Endodermal cell (in vitro differentiated cells): ENCODE measurements at regions not wholly inside any gene's neighbourhood (a gene's known extent, or its start where the extent isn't known, plus 50 kb on each side); places are given as distances from the start of the nearest gene placed in this dataset.
A peak's percentile ranks its signal among the peaks of the same experiment; 100 is the strongest.

Source experiments
- DNase-seq: peaks from one replicate; pipeline ENCODE4 v3.0.0-alpha.2; 2017
- H3K27ac ChIP-seq: 2 replicates; pipeline ENCODE4 v1.5.1; 2013; ENCODE audit warnings: mild to moderate bottlenecking, low read depth, low read length, moderate library complexity
- H3K27me3 ChIP-seq: 2 replicates; pipeline ENCODE4 v1.6.1; 2013; ENCODE audit warnings: mild to moderate bottlenecking, low read length, moderate library complexity; ENCODE audit not compliant: insufficient read depth, control insufficient read depth, poor library complexity, severe bottlenecking
- H3K36me3 ChIP-seq: 2 replicates; pipeline ENCODE4 v1.7.0; 2013; ENCODE audit warnings: mild to moderate bottlenecking, low read length, moderate library complexity; ENCODE audit not compliant: control insufficient read depth, insufficient read depth
- H3K4me1 ChIP-seq: one replicate; pipeline ENCODE4 v1.7.0; 2013; ENCODE audit warnings: low read length; ENCODE audit not compliant: control insufficient read depth, insufficient read depth
- H3K4me3 ChIP-seq: 2 replicates; pipeline ENCODE4 v1.5.1; 2013; ENCODE audit warnings: mild to moderate bottlenecking, low read length, moderate library complexity
- H3K9ac ChIP-seq: 2 replicates; pipeline ENCODE4 v1.6.1; 2013; ENCODE audit warnings: mild to moderate bottlenecking, low read length, moderate library complexity; ENCODE audit not compliant: poor library complexity, severe bottlenecking; ENCODE audit errors: extremely low read depth
- H3K9me3 ChIP-seq: 2 replicates; pipeline ENCODE4 v1.6.1; 2013; ENCODE audit warnings: mild to moderate bottlenecking, low read length, moderate library complexity; ENCODE audit not compliant: control insufficient read depth
- H3K27ac Mint-ChIP-seq: 2 replicates; pipeline ENCODE4 v1.8.0; 2020; ENCODE audit warnings: mixed read lengths
- H3K27me3 Mint-ChIP-seq: 2 replicates; pipeline ENCODE4 v1.8.0; 2021; ENCODE audit warnings: mild to moderate bottlenecking, mixed read lengths; ENCODE audit not compliant: insufficient read depth
- H3K36me3 Mint-ChIP-seq: 2 replicates; pipeline ENCODE4 v1.8.0; 2020; ENCODE audit warnings: low read depth, mixed read lengths
- H3K4me1 Mint-ChIP-seq: 2 replicates; pipeline ENCODE4 v1.8.0; 2020; ENCODE audit warnings: mixed read lengths
- H3K4me3 Mint-ChIP-seq: 2 replicates; pipeline ENCODE4 v1.8.0; 2020; ENCODE audit warnings: mild to moderate bottlenecking, moderate library complexity, mixed read lengths
- H3K9me3 Mint-ChIP-seq: 2 replicates; pipeline ENCODE4 v1.8.0; 2020; ENCODE audit warnings: mild to moderate bottlenecking, mixed read lengths
- CTCF ChIP-seq: fragments of 200-600 bp; sonication (generic); conservative IDR thresholded peaks from 2 replicates; pipeline ENCODE4 v1.5.0; 2021; ENCODE audit warnings: antibody characterized with exemption, mild to moderate bottlenecking
- WGBS, 2 experiments: methylation state at CpG; one replicate each; pipeline versions ENCODE4 v1.1.5 to v1.1.7; 2013; ENCODE audit warnings: missing lambda C conversion rate in 2 of 2, mixed read lengths in 1 of 2; ENCODE audit not compliant: insufficient coverage in 1 of 2, insufficient read length in 1 of 2; 5-methylcytosine and 5-hydroxymethylcytosine counted together

GRCh38 chr6:28656715-28657114 is 131.0 kb downstream of the GPX5 start:
- no peaks in the 10 kb centered on the region for H3K36me3 ChIP-seq
- peaks cover 21% of the 10 kb centered on the region for H3K27me3 Mint-ChIP-seq
- H3K36me3 Mint-ChIP-seq: no peaks in the 10 kb centered on the region
- peak overlapping the region; percentile 72 for H3K4me3 Mint-ChIP-seq
- no peaks in the 10 kb centered on the region for H3K9me3 Mint-ChIP-seq
- no peaks in the 10 kb centered on the region for H3K9me3 ChIP-seq
- no peak for TF ChIP-seq CTCF
- H3K4me1 ChIP-seq: no peaks in the 10 kb centered on the region
- no peak overlapping the region for H3K4me3 ChIP-seq
- H3K27me3 ChIP-seq: no peaks in the 10 kb centered on the region
- H3K9ac ChIP-seq: no peak overlapping the region
- H3K27ac ChIP-seq: no peak overlapping the region
- no peak overlapping the region for H3K27ac Mint-ChIP-seq
- peaks cover 22% of the 10 kb centered on the region for H3K4me1 Mint-ChIP-seq
- WGBS, 2 experiments: 47 to 85% methylated on average over 2 to 3 of the region's 3 CpGs
- DNase-seq: no peak

- peak overlapping the region; percentile 72 for H3K4me3 Mint-ChIP-seq
- H3K9me3 Mint-ChIP-seq: no peaks in the 10 kb centered on the region
- Histone ChIP-seq H3K36me3 (no peaks in the 10 kb centered on the region), H3K27ac (no peak overlapping the region), H3K9me3 (no peaks in the 10 kb centered on the region), H3K4me3 (peak overlapping the region; percentile 93), H3K27me3 (no peaks in the 10 kb centered on the region), H3K4me1 (no peaks in the 10 kb centered on the region), H3K9ac (no peak overlapping the region)
- no peak for TF ChIP-seq CTCF
- H3K4me1 Mint-ChIP-seq: peaks cover 22% of the 10 kb centered on the region
- 70 to 78% methylated on average over 4 to 10 of the region's 10 CpGs for WGBS, 2 experiments
- no peaks in the 10 kb centered on the region for H3K36me3 Mint-ChIP-seq
- H3K27me3 Mint-ChIP-seq: peaks cover 17% of the 10 kb centered on the region
- no peak for DNase-seq
- H3K27ac Mint-ChIP-seq: peak overlapping the region; percentile 16
Measured at GRCh38 chr6:28657381-28657768, 131.7 kb downstream of the GPX5 start.

GRCh38 chr6:28657769-28658465 is 132.2 kb downstream of the GPX5 start:
- Mint-ChIP-seq H3K4me3 (peak overlapping the region; percentile 72), H3K27ac (peak overlapping the region; percentile 16), H3K27me3 (peaks cover 17% of the 10 kb centered on the region), H3K4me1 (peaks cover 22% of the 10 kb centered on the region), H3K9me3 (no peaks in the 10 kb centered on the region), H3K36me3 (no peaks in the 10 kb centered on the region)
- no peak for TF ChIP-seq CTCF
- Histone ChIP-seq H3K27me3 (no peaks in the 10 kb centered on the region), H3K4me3 (peak overlapping the region; percentile 93), H3K4me1 (no peaks in the 10 kb centered on the region), H3K36me3 (no peaks in the 10 kb centered on the region), H3K9ac (peak overlapping the region; percentile 50), H3K27ac (no peak overlapping the region), H3K9me3 (no peaks in the 10 kb centered on the region)
- peak; percentile 82 for DNase-seq
- WGBS, 2 experiments: 36 to 39% methylated on average over 13 to 27 of the region's 27 CpGs
